ENCODE measurements at regions not wholly inside any gene's neighbourhood (a gene's known extent, or its start where the extent isn't known, plus 50 kb on each side); places are given as distances from the start of the nearest gene placed in this dataset.
"Not testable (repeated sequence)": the region's sequence is repeated elsewhere in the genome, so short reads cannot be mapped to it uniquely, and the experiment has no call there.

GRCh38 chr4:127521463-127521862 lies 111.3 kb upstream of the INTU start:
- no peaks in the 10 kb centered on the region for H3K27me3 ChIP-seq (ENCODE audit: low read depth, low read length)
- H3K4me1 ChIP-seq (ENCODE audit: low read length): no peaks in the 10 kb centered on the region
- no peak overlapping the region for H2AFZ ChIP-seq (ENCODE audit: low read depth, low read length)
- H3K4me3 ChIP-seq (ENCODE audit: low read length): no peak overlapping the region
- TF ChIP-seq CTCF (IDR thresholded peaks at IDR 0.05; ENCODE audit: low read depth, low read length) (no peak), EZH2phosphoT487 (IDR thresholded peaks at IDR 0.05; ENCODE audit: low read depth) (no peak)
- H3K9me3 ChIP-seq (ENCODE audit: insufficient read depth, low read length): no peaks in the 10 kb centered on the region
- H4K20me1 ChIP-seq (ENCODE audit: insufficient read depth, low read length): no peaks in the 10 kb centered on the region
- no peaks in the 10 kb centered on the region for H3K79me2 ChIP-seq (ENCODE audit: low read length)
- H3K27ac ChIP-seq (ENCODE audit: low read length): no peak overlapping the region
- H3K9ac ChIP-seq (ENCODE audit: low read length): no peak overlapping the region
- H3K4me2 ChIP-seq (ENCODE audit: low read length): no peak overlapping the region
- H3K36me3 ChIP-seq (replicated peaks; ENCODE audit: low read depth, low read length): no peaks in the 10 kb centered on the region

- Histone ChIP-seq H3K4me2 (ENCODE audit: low read length) (no peak overlapping the region), H3K27me3 (ENCODE audit: low read depth, low read length) (no peaks in the 10 kb centered on the region), H3K9ac (ENCODE audit: low read length) (no peak overlapping the region), H3K9me3 (ENCODE audit: insufficient read depth, low read length) (no peaks in the 10 kb centered on the region), H2AFZ (ENCODE audit: low read depth, low read length) (no peak overlapping the region), H3K36me3 (replicated peaks; ENCODE audit: low read depth, low read length) (no peaks in the 10 kb centered on the region), H4K20me1 (ENCODE audit: insufficient read depth, low read length) (no peaks in the 10 kb centered on the region), H3K27ac (ENCODE audit: low read length) (no peak overlapping the region), H3K4me3 (ENCODE audit: low read length) (no peak overlapping the region), H3K4me1 (ENCODE audit: low read length) (no peaks in the 10 kb centered on the region), H3K79me2 (ENCODE audit: low read length) (no peaks in the 10 kb centered on the region)
- no peak for TF ChIP-seq CTCF (IDR thresholded peaks at IDR 0.05; ENCODE audit: low read depth, low read length)
- TF ChIP-seq EZH2phosphoT487 (IDR thresholded peaks at IDR 0.05; ENCODE audit: low read depth): no peak
Measured at GRCh38 chr4:127523369-127523768, 109.4 kb upstream of the INTU start.

- H4K20me1 ChIP-seq (ENCODE audit: insufficient read depth, low read length): no peaks in the 10 kb centered on the region
- H3K9me3 ChIP-seq (ENCODE audit: insufficient read depth, low read length): no peaks in the 10 kb centered on the region
- H3K4me3 ChIP-seq (ENCODE audit: low read length): no peak overlapping the region
- no peaks in the 10 kb centered on the region for H3K4me1 ChIP-seq (ENCODE audit: low read length)
- H3K27me3 ChIP-seq (ENCODE audit: low read depth, low read length): no peaks in the 10 kb centered on the region
- no peak overlapping the region for H2AFZ ChIP-seq (ENCODE audit: low read depth, low read length)
- H3K27ac ChIP-seq (ENCODE audit: low read length): no peak overlapping the region
- no peak overlapping the region for H3K4me2 ChIP-seq (ENCODE audit: low read length)
- no peak overlapping the region for H3K9ac ChIP-seq (ENCODE audit: low read length)
- H3K36me3 ChIP-seq (replicated peaks; ENCODE audit: low read depth, low read length): no peaks in the 10 kb centered on the region
- TF ChIP-seq EZH2phosphoT487 (IDR thresholded peaks at IDR 0.05; ENCODE audit: low read depth) (no peak), CTCF (IDR thresholded peaks at IDR 0.05; ENCODE audit: low read depth, low read length) (no peak)
- no peaks in the 10 kb centered on the region for H3K79me2 ChIP-seq (ENCODE audit: low read length)
Measured at GRCh38 chr4:127525608-127526007, 107.1 kb upstream of the INTU start.

- Histone ChIP-seq H3K27ac (ENCODE audit: low read length) (no peak overlapping the region), H3K4me2 (ENCODE audit: low read length) (no peak overlapping the region), H3K27me3 (ENCODE audit: low read depth, low read length) (no peaks in the 10 kb centered on the region), H3K9me3 (ENCODE audit: insufficient read depth, low read length) (no peaks in the 10 kb centered on the region), H3K36me3 (replicated peaks; ENCODE audit: low read depth, low read length) (no peaks in the 10 kb centered on the region), H3K79me2 (ENCODE audit: low read length) (no peaks in the 10 kb centered on the region), H3K9ac (ENCODE audit: low read length) (no peak overlapping the region), H2AFZ (ENCODE audit: low read depth, low read length) (no peak overlapping the region), H4K20me1 (ENCODE audit: insufficient read depth, low read length) (no peaks in the 10 kb centered on the region), H3K4me1 (ENCODE audit: low read length) (no peaks in the 10 kb centered on the region), H3K4me3 (ENCODE audit: low read length) (no peak overlapping the region)
- TF ChIP-seq CTCF (IDR thresholded peaks at IDR 0.05; ENCODE audit: low read depth, low read length) (no peak), EZH2phosphoT487 (IDR thresholded peaks at IDR 0.05; ENCODE audit: low read depth) (no peak)
Measured at GRCh38 chr4:127528302-127528701, 104.5 kb upstream of the INTU start.

- not testable (repeated sequence) for H3K4me3 ChIP-seq (ENCODE audit: low read length); H3K27me3 ChIP-seq (ENCODE audit: low read depth, low read length); H3K4me1 ChIP-seq (ENCODE audit: low read length); H3K9ac ChIP-seq (ENCODE audit: low read length); H2AFZ ChIP-seq (ENCODE audit: low read depth, low read length); H3K4me2 ChIP-seq (ENCODE audit: low read length); H3K79me2 ChIP-seq (ENCODE audit: low read length); H3K36me3 ChIP-seq (replicated peaks; ENCODE audit: low read depth, low read length); H4K20me1 ChIP-seq (ENCODE audit: insufficient read depth, low read length); H3K9me3 ChIP-seq (ENCODE audit: insufficient read depth, low read length); H3K27ac ChIP-seq (ENCODE audit: low read length)
Measured at GRCh38 chr4:127529879-127530278, 102.9 kb upstream of the INTU start.
